ENCODE measurements at regions not wholly inside any gene's neighbourhood (a gene's known extent, or its start where the extent isn't known, plus 50 kb on each side); places are given as distances from the start of the nearest gene placed in this dataset.

- intact Hi-C loops (cut with micrococcal nuclease) = no loop called here
- no TSS peak for BruUV-seq (replicated peaks)
- Histone ChIP-seq H3K27ac (ENCODE audit: low read depth, low read length) (no peak overlapping the region), H3K79me2 (ENCODE audit: insufficient read depth, low read length) (no peaks in the 10 kb centered on the region), H3K27me3 (ENCODE audit: insufficient read depth, low read length) (peaks cover 48% of the 10 kb centered on the region), H3K9me3 (ENCODE audit: control insufficient read depth in 1 of 2, insufficient read depth in 1 of 2, low read depth in 1 of 2, low read length in 2 of 2) (no peaks in the 10 kb centered on the region), H3K9me2 (ENCODE audit: insufficient read depth) (no peaks in the 10 kb centered on the region), H3K4me3 (replicated peaks in 1 of 2; ENCODE audit: low read depth in 1 of 2, low read length in 2 of 2) (no peak overlapping the region), H3K4me2 (ENCODE audit: low read length) (no peak overlapping the region), H3K9ac (ENCODE audit: low read length) (no peak overlapping the region), H3K36me3 (ENCODE audit: control insufficient read depth in 1 of 2, insufficient read depth in 2 of 2, low read length in 2 of 2) (no peaks in the 10 kb centered on the region), H4K20me1 (ENCODE audit: insufficient read depth) (no peaks in the 10 kb centered on the region), H2AFZ (ENCODE audit: low read depth, low read length, poor library complexity, severe bottlenecking) (no peak overlapping the region), H3K4me1 (ENCODE audit: control insufficient read depth in 1 of 2, insufficient read depth in 2 of 2, low read length in 2 of 2) (no peaks in the 10 kb centered on the region)
- ATAC-seq (no peak), DNase-seq (ENCODE audit: low read depth, low spot score) (no peak)
- no peak for TF ChIP-seq JUND (IDR thresholded peaks at IDR 0.05)
- no peak for TF ChIP-seq POLR2A (IDR thresholded peaks at IDR 0.05; ENCODE audit: borderline replicate concordance, extremely low read depth, insufficient read depth, insufficient read length)
- no peak for TF ChIP-seq ZBTB33 (IDR thresholded peaks at IDR 0.05; ENCODE audit: extremely low read depth, insufficient replicate concordance, low read length)
- TF ChIP-seq SIN3A (IDR thresholded peaks at IDR 0.05; ENCODE audit: low read depth) = no peak
- no peak for TF ChIP-seq ZNF274 (IDR thresholded peaks at IDR 0.05; ENCODE audit: low read depth, low read length)
- POLR2A ChIA-PET = no interaction called here
- CTCF ChIA-PET = interaction anchor here (0.6 kb wide), 1 partner anchor 111 kb away, joined by 5 read pairs; no protein-coding TSS in a partner anchor
- RAD21 ChIA-PET (ENCODE audit: low non-redundant PET in 1 of 2, low total read pairs in 2 of 2, uncharacterized antibody in 2 of 2, unreplicated experiment in 2 of 2) = no interaction called here
Observed at GRCh38 chr18:49673281-49673680, 111.4 kb downstream of the LIPG start.

- no peak overlapping the region for H3K27ac ChIP-seq (ENCODE audit: low read depth, low read length)
- TF ChIP-seq ELF1 (IDR thresholded peaks at IDR 0.05; ENCODE audit: borderline replicate concordance, low read depth) (no peak), RAD21 (IDR thresholded peaks at IDR 0.05; ENCODE audit: low read depth) (no peak), SRF (IDR thresholded peaks at IDR 0.05; ENCODE audit: low read depth) (no peak), EGR1 (IDR thresholded peaks at IDR 0.05; ENCODE audit: low read depth) (no peak), ZBTB33 (IDR thresholded peaks at IDR 0.05; ENCODE audit: extremely low read depth, insufficient replicate concordance, low read length) (no peak), EZH2 (IDR thresholded peaks at IDR 0.05) (no peak), SIN3A (IDR thresholded peaks at IDR 0.05; ENCODE audit: low read depth) (no peak), CBX3 (IDR thresholded peaks at IDR 0.05; ENCODE audit: low read depth) (no peak), ZFX (IDR thresholded peaks at IDR 0.05) (no peak)
- TF ChIP-seq, protein P1, sequence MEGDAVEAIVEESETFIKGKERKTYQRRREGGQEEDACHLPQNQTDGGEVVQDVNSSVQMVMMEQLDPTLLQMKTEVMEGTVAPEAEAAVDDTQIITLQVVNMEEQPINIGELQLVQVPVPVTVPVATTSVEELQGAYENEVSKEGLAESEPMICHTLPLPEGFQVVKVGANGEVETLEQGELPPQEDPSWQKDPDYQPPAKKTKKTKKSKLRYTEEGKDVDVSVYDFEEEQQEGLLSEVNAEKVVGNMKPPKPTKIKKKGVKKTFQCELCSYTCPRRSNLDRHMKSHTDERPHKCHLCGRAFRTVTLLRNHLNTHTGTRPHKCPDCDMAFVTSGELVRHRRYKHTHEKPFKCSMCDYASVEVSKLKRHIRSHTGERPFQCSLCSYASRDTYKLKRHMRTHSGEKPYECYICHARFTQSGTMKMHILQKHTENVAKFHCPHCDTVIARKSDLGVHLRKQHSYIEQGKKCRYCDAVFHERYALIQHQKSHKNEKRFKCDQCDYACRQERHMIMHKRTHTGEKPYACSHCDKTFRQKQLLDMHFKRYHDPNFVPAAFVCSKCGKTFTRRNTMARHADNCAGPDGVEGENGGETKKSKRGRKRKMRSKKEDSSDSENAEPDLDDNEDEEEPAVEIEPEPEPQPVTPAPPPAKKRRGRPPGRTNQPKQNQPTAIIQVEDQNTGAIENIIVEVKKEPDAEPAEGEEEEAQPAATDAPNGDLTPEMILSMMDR (IDR thresholded peaks at IDR 0.05 in 2 of 3, conservative IDR thresholded peaks at IDR 0.05 in 1 of 3; ENCODE audit: borderline replicate concordance in 1 of 3, insufficient read depth in 1 of 3, low read depth in 2 of 3, low read length in 2 of 3) = no peak
- ATAC-seq (no peak), DNase-seq (ENCODE audit: low read depth, low spot score) (no peak)
- H3K9ac ChIP-seq (ENCODE audit: low read length) = no peak overlapping the region
- ChIA-PET CTCF (no interaction called here), POLR2A (no interaction called here), RAD21 (ENCODE audit: low non-redundant PET in 1 of 2, low total read pairs in 2 of 2, uncharacterized antibody in 2 of 2, unreplicated experiment in 2 of 2) (no interaction called here)
- intact Hi-C loops (cut with micrococcal nuclease) = no loop called here
- no peaks in the 10 kb centered on the region for H3K36me3 ChIP-seq (ENCODE audit: control insufficient read depth in 1 of 2, insufficient read depth in 2 of 2, low read length in 2 of 2)
- peaks cover 52% of the 10 kb centered on the region for H3K27me3 ChIP-seq (ENCODE audit: insufficient read depth, low read length)
- H3K9me3 ChIP-seq (ENCODE audit: control insufficient read depth in 1 of 2, insufficient read depth in 1 of 2, low read depth in 1 of 2, low read length in 2 of 2) = no peaks in the 10 kb centered on the region
- H3K4me1 ChIP-seq (ENCODE audit: control insufficient read depth in 1 of 2, insufficient read depth in 2 of 2, low read length in 2 of 2) = no peaks in the 10 kb centered on the region
- BruUV-seq (replicated peaks) = no TSS peak
- H4K20me1 ChIP-seq (ENCODE audit: insufficient read depth) = no peaks in the 10 kb centered on the region
- H3K9me2 ChIP-seq (ENCODE audit: insufficient read depth) = no peaks in the 10 kb centered on the region
- H2AFZ ChIP-seq (ENCODE audit: low read depth, low read length, poor library complexity, severe bottlenecking) = no peak overlapping the region
- H3K4me3 ChIP-seq (replicated peaks in 1 of 2; ENCODE audit: low read depth in 1 of 2, low read length in 2 of 2) = no peak overlapping the region
- H3K79me2 ChIP-seq (ENCODE audit: insufficient read depth, low read length) = no peaks in the 10 kb centered on the region
- H3K4me2 ChIP-seq (ENCODE audit: low read length) = no peak overlapping the region
Observed at GRCh38 chr18:49672853-49673252, 111.0 kb downstream of the LIPG start.
